ENCODE measurements at regions not wholly inside any gene's neighbourhood (a gene's known extent, or its start where the extent isn't known, plus 50 kb on each side); places are given as distances from the start of the nearest gene placed in this dataset.

- no peak for TF ChIP-seq CTCF (IDR thresholded peaks at IDR 0.05)
- no peak for TF ChIP-seq EZH2 (IDR thresholded peaks at IDR 0.05)
These were observed 138.7 kb upstream of the CADM2 start for GRCh38 chr3:84820126-84820525.

Measured in neural progenitor cell (in vitro differentiated cells).